Glomerular visceral epithelial cell (primary cell): ENCODE measurements at regions not wholly inside any gene's neighbourhood (a gene's known extent, or its start where the extent isn't known, plus 50 kb on each side); places are given as distances from the start of the nearest gene placed in this dataset.
"Not testable (repeated sequence)": the region's sequence is repeated elsewhere in the genome, so short reads cannot be mapped to it uniquely, and the experiment has no call there.

Source experiments
- DNase-seq: peaks from one replicate; pipeline ENCODE4 v3.0.0-alpha.2; 2016; ENCODE audit errors: extremely low spot score

GRCh38 chr1:80656014-80656636 lies 1144.6 kb upstream of the ADGRL2 start:
- DNase-seq = peak; percentile 49

- no peak for DNase-seq
Measured at GRCh38 chr1:80646053-80646452, 1154.7 kb upstream of the ADGRL2 start.

- DNase-seq = no peak
Measured at GRCh38 chr1:80645621-80646020, 1155.1 kb upstream of the ADGRL2 start.

GRCh38 chr1:80640978-80641377 lies 1159.8 kb upstream of the ADGRL2 start:
- DNase-seq = no peak

- DNase-seq = no peak
Measured at GRCh38 chr1:80639777-80640533, 1160.8 kb upstream of the ADGRL2 start.

GRCh38 chr1:80633947-80634706 lies 1166.6 kb upstream of the ADGRL2 start:
- no peak for DNase-seq

- no peak for DNase-seq
Measured at GRCh38 chr1:80632284-80632683, 1168.5 kb upstream of the ADGRL2 start.

GRCh38 chr1:80629304-80629837 lies 1171.4 kb upstream of the ADGRL2 start:
- no peak for DNase-seq

- DNase-seq = no peak
Measured at GRCh38 chr1:80624682-80625081, 1176.1 kb upstream of the ADGRL2 start.

GRCh38 chr1:80607064-80607463 lies 1193.7 kb upstream of the ADGRL2 start:
- no peak for DNase-seq

- no peak for DNase-seq
Measured at GRCh38 chr1:80594013-80594412, 1206.7 kb upstream of the ADGRL2 start.

- DNase-seq = no peak
Measured at GRCh38 chr1:80593197-80593596, 1207.5 kb upstream of the ADGRL2 start.

GRCh38 chr1:80582980-80583379 lies 1217.8 kb upstream of the ADGRL2 start:
- DNase-seq = no peak

GRCh38 chr1:80579055-80579454 lies 1221.7 kb upstream of the ADGRL2 start:
- DNase-seq = no peak

- no peak for DNase-seq
Measured at GRCh38 chr1:80566867-80567266, 1233.9 kb upstream of the ADGRL2 start.

- DNase-seq = no peak
Measured at GRCh38 chr1:80566123-80566522, 1234.6 kb upstream of the ADGRL2 start.

- DNase-seq = no peak
Measured at GRCh38 chr1:80565406-80565805, 1235.3 kb upstream of the ADGRL2 start.

GRCh38 chr1:80542231-80542630 lies 1258.5 kb upstream of the ADGRL2 start:
- DNase-seq = no peak

- no peak for DNase-seq
Measured at GRCh38 chr1:80540596-80540995, 1260.1 kb upstream of the ADGRL2 start.

- DNase-seq = no peak
Measured at GRCh38 chr1:80540149-80540548, 1260.6 kb upstream of the ADGRL2 start.

GRCh38 chr1:80539298-80539697 lies 1261.4 kb upstream of the ADGRL2 start:
- DNase-seq = not testable (repeated sequence)

- DNase-seq = peak; percentile 47
Measured at GRCh38 chr1:80536461-80536860, 1264.3 kb upstream of the ADGRL2 start.

- peak; percentile 75 for DNase-seq
Measured at GRCh38 chr1:80535466-80535865, 1265.3 kb upstream of the ADGRL2 start.
